Right cardiac atrium (tissue), 5 donors: ENCODE measurements at regions not wholly inside any gene's neighbourhood (a gene's known extent, or its start where the extent isn't known, plus 50 kb on each side); places are given as distances from the start of the nearest gene placed in this dataset.

Source experiments
- ATAC-seq, 2 donors: fragments of 200-7000 bp; cut with Tn5 transposase; one replicate each; pipeline versions ENCODE4 v1.8.0 to v1.9.1; 2020; ENCODE audit warnings: moderate library complexity in 2 of 2, mild to moderate bottlenecking in 1 of 2
- DNase-seq, 3 donors: peaks; one replicate each; pipeline ENCODE4 v3.0.0-alpha.2; 2020
- H3K27ac ChIP-seq: one replicate; pipeline ENCODE4 v1.5.1; 2013; ENCODE audit warnings: mild to moderate bottlenecking, low read length, control low read depth, moderate library complexity
- H3K27me3 ChIP-seq: one replicate; pipeline ENCODE4 v1.6.1; 2013; ENCODE audit not compliant: control insufficient read depth, insufficient read depth
- H3K4me1 ChIP-seq: one replicate; pipeline ENCODE4 v1.6.1; 2013; ENCODE audit warnings: low read length; ENCODE audit not compliant: control insufficient read depth, insufficient read depth
- H3K4me3 ChIP-seq: one replicate; pipeline ENCODE4 v1.5.1; 2013; ENCODE audit warnings: low read length, control low read depth
- H3K9me3 ChIP-seq: one replicate; pipeline ENCODE4 v1.6.1; 2013; ENCODE audit warnings: low read length; ENCODE audit not compliant: control insufficient read depth
- WGBS: extraction: QIAGEN DNeasy Blood & Tissue Kit; methylation state at CpG from one replicate; pipeline ENCODE4 v1.1.7; 2013; 5-methylcytosine and 5-hydroxymethylcytosine counted together
- intact Hi-C, 4 donors: fragments of 100-400 bp; cut with DNase I; formaldehyde crosslinking; loops; one replicate each; pipeline versions ENCODE4 v1.11.0 to v1.14.0; 2022 to 2023
- donor health status: healthy with polysubstance abuse.
- donor health status: DM: no; HTN: yes; CAD: no.
- donor health status: DM: no; HTN: no; CAD: no.
- donor health status: DM: no; HTN: yes; CAD: no; lungs with severe emphysema.
- donor health status: DM: yes; HTN: yes; CAD: no.

- intact Hi-C loops: no loop called here
- ATAC-seq (no peak), DNase-seq (no peak)
- no peak overlapping the region for H3K27ac ChIP-seq
- no peaks in the 10 kb centered on the region for H3K27me3 ChIP-seq
- peaks cover 5% of the 10 kb centered on the region for H3K4me1 ChIP-seq
- H3K4me3 ChIP-seq: no peak overlapping the region
- H3K9me3 ChIP-seq: no peaks in the 10 kb centered on the region
- WGBS: 98% methylated on average over 2 of the region's 2 CpGs
Measured at GRCh38 chr2:70036290-70036689, 51.0 kb upstream of the PCBP1 start.

- no peaks in the 10 kb centered on the region for H3K27me3 ChIP-seq
- WGBS: 37% methylated on average over 1 of the region's 1 CpG
- no peak for ATAC-seq
- H3K4me1 ChIP-seq: peaks cover 5% of the 10 kb centered on the region
- intact Hi-C loops: no loop called here
- H3K4me3 ChIP-seq: no peak overlapping the region
- H3K9me3 ChIP-seq: no peaks in the 10 kb centered on the region
- H3K27ac ChIP-seq: peak overlapping the region; percentile 18
- no peak for DNase-seq
Measured at GRCh38 chr2:70035344-70035844, 51.9 kb upstream of the PCBP1 start.

GRCh38 chr2:70030724-70031420 lies 56.4 kb upstream of the PCBP1 start:
- 98% methylated on average over 1 of the region's 1 CpG for WGBS
- H3K4me1 ChIP-seq: peaks cover 17% of the 10 kb centered on the region
- intact Hi-C loops: no loop called here
- DNase-seq: no peak
- no peaks in the 10 kb centered on the region for H3K27me3 ChIP-seq
- no peak overlapping the region for H3K4me3 ChIP-seq
- no peaks in the 10 kb centered on the region for H3K9me3 ChIP-seq
- H3K27ac ChIP-seq: no peak overlapping the region
- no peak for ATAC-seq

GRCh38 chr2:70029814-70030409 lies 57.4 kb upstream of the PCBP1 start:
- Histone ChIP-seq H3K9me3 (no peaks in the 10 kb centered on the region), H3K4me3 (no peak overlapping the region), H3K27me3 (no peaks in the 10 kb centered on the region), H3K4me1 (peaks cover 14% of the 10 kb centered on the region), H3K27ac (peak overlapping the region; percentile 89)
- peak; percentile 87 to 93 for ATAC-seq
- peak; percentile 71 to 83 (median 82) for DNase-seq
- 16% methylated on average over 3 of the region's 3 CpGs for WGBS
- intact Hi-C loops: no loop called here

- H3K4me3 ChIP-seq: no peak overlapping the region
- H3K27ac ChIP-seq: no peak overlapping the region
- intact Hi-C loops: no loop called here
- no peak for ATAC-seq
- DNase-seq: no peak
- H3K9me3 ChIP-seq: no peaks in the 10 kb centered on the region
- peaks cover 1% of the 10 kb centered on the region for H3K4me1 ChIP-seq
- H3K27me3 ChIP-seq: no peaks in the 10 kb centered on the region
- 60% methylated on average over 3 of the region's 3 CpGs for WGBS
Measured at GRCh38 chr2:70024284-70024683, 62.9 kb upstream of the ASPRV1 start.

GRCh38 chr2:70019096-70019495 lies 57.7 kb upstream of the ASPRV1 start:
- WGBS: 86% methylated on average over 2 of the region's 2 CpGs
- ATAC-seq (no peak), DNase-seq (no peak)
- Histone ChIP-seq H3K27me3 (no peaks in the 10 kb centered on the region), H3K4me1 (no peaks in the 10 kb centered on the region), H3K4me3 (no peak overlapping the region), H3K9me3 (no peaks in the 10 kb centered on the region), H3K27ac (no peak overlapping the region)
- intact Hi-C loops: no loop called here

- Histone ChIP-seq H3K4me1 (no peaks in the 10 kb centered on the region), H3K27me3 (no peaks in the 10 kb centered on the region), H3K9me3 (no peaks in the 10 kb centered on the region), H3K4me3 (no peak overlapping the region), H3K27ac (no peak overlapping the region)
- no peak for DNase-seq
- WGBS: 97% methylated on average over 8 of the region's 8 CpGs
- intact Hi-C loops: no loop called here
- no peak for ATAC-seq
Measured at GRCh38 chr2:70017962-70018361, 56.5 kb upstream of the ASPRV1 start.

- DNase-seq (no peak), ATAC-seq (no peak)
- intact Hi-C loops: no loop called here
- Histone ChIP-seq H3K9me3 (no peaks in the 10 kb centered on the region), H3K27ac (no peak overlapping the region), H3K4me1 (no peaks in the 10 kb centered on the region), H3K27me3 (no peaks in the 10 kb centered on the region), H3K4me3 (no peak overlapping the region)
Measured at GRCh38 chr2:70014959-70015358, 53.5 kb upstream of the ASPRV1 start.

GRCh38 chr2:70012887-70013286 lies 51.5 kb upstream of the ASPRV1 start:
- intact Hi-C loops: no loop called here
- ATAC-seq: no peak

GRCh38 chr2:70011786-70012185 lies 50.4 kb upstream of the ASPRV1 start:
- ATAC-seq (no peak), DNase-seq (no peak)
- WGBS: 93% methylated on average over 7 of the region's 7 CpGs
- intact Hi-C loops: no loop called here
- H3K4me3 ChIP-seq: no peak overlapping the region
- no peak overlapping the region for H3K27ac ChIP-seq
- H3K9me3 ChIP-seq: no peaks in the 10 kb centered on the region
- H3K27me3 ChIP-seq: no peaks in the 10 kb centered on the region
- peaks cover under 1% of the 10 kb centered on the region for H3K4me1 ChIP-seq

More at GRCh38 chr2:70012887-70013286, 51.5 kb upstream of the ASPRV1 start:
- H3K4me1 ChIP-seq: no peaks in the 10 kb centered on the region
- H3K4me3 ChIP-seq: no peak overlapping the region
- WGBS: 91% methylated on average over 1 of the region's 1 CpG
- no peak overlapping the region for H3K27ac ChIP-seq
- no peaks in the 10 kb centered on the region for H3K27me3 ChIP-seq
- DNase-seq: no peak
- no peaks in the 10 kb centered on the region for H3K9me3 ChIP-seq

GRCh38 chr2:70011335-70011734 lies 49.9 kb upstream of the ASPRV1 start:
- DNase-seq (no peak), ATAC-seq (no peak)
- WGBS: 80% methylated on average over 4 of the region's 4 CpGs
- H3K4me1 ChIP-seq: peaks cover 4% of the 10 kb centered on the region
- H3K27ac ChIP-seq: no peak overlapping the region
- H3K27me3 ChIP-seq: no peaks in the 10 kb centered on the region
- no peaks in the 10 kb centered on the region for H3K9me3 ChIP-seq
- intact Hi-C loops: no loop called here
- no peak overlapping the region for H3K4me3 ChIP-seq
